GM12865 (cell line): ENCODE measurements at regions not wholly inside any gene's neighbourhood (a gene's known extent, or its start where the extent isn't known, plus 50 kb on each side); places are given as distances from the start of the nearest gene placed in this dataset.

Source experiments
- DNase-seq: peaks from one replicate; pipeline ENCODE4 v3.0.0; 2010; ENCODE audit warnings: low read depth
- H3K4me3 ChIP-seq: 2 replicates; pipeline ENCODE4 v1.5.1; 2011; ENCODE audit warnings: mild to moderate bottlenecking, low read depth, low read length, control low read depth
- CTCF ChIP-seq: IDR thresholded peaks from 2 replicates; pipeline ENCODE4 v1.5.1; 2011; ENCODE audit warnings: low read length, control low read depth, low read depth, inconsistent platforms; ENCODE audit not compliant: insufficient read depth; ENCODE audit errors: missing control alignments

- no peak overlapping the region for H3K4me3 ChIP-seq
- TF ChIP-seq CTCF = no peak
- no peak for DNase-seq
Measured at GRCh38 chr2:21452263-21452662, 328.5 kb downstream of the TDRD15 start.

DNA sequence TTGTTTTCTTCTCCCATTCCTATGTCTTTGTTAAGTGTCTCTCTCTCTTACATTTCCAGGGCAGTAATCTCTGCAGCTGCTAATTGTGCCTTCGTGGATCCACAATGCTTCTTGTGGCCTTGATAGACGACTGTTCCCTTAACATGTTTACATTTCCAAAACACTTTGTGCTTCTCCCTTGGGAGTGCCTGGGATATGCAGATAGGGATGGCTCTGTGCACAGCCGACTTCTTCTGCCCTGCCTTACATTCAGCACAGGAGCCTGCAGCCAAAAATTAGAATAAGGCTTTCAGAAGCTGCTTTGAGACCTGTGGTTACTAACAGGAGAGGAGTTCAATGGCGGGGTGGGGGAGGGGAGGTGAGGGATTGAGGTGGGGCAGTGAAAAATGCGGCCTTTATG, 328.9 kb downstream of the TDRD15 start:
- no peak for TF ChIP-seq CTCF
- no peak for DNase-seq
- no peak overlapping the region for H3K4me3 ChIP-seq

- no peak for DNase-seq
- no peak overlapping the region for H3K4me3 ChIP-seq
- TF ChIP-seq CTCF = no peak
Measured at GRCh38 chr2:21453723-21454450, 330.1 kb downstream of the TDRD15 start.

DNA sequence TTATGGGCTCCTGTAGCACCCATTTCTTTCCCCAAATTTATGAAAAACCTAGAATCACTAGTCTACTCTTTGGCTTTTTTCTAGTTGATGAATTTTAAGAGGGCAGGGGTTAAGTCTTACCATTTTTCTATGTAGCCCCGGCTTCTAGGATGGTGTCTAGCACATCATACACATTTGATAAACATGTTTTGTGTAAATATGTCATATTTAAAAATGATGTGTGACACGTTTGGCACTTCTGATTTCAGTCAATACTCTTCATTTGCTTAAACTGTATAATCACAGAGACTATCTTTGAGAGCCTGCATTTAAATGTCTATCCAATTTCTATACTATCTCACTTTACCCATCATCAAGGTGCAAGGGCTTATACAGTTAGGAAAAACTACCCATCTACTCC, 331.1 kb downstream of the TDRD15 start:
- no peak for TF ChIP-seq CTCF
- H3K4me3 ChIP-seq = no peak overlapping the region
- DNase-seq = no peak

GRCh38 chr2:21461754-21462240, 338.0 kb downstream of the TDRD15 start:
- H3K4me3 ChIP-seq = no peak overlapping the region
- TF ChIP-seq CTCF = no peak
- no peak for DNase-seq

- DNase-seq = no peak
- H3K4me3 ChIP-seq = no peak overlapping the region
- no peak for TF ChIP-seq CTCF
Measured at GRCh38 chr2:21466341-21466927, 342.7 kb downstream of the TDRD15 start.

DNA sequence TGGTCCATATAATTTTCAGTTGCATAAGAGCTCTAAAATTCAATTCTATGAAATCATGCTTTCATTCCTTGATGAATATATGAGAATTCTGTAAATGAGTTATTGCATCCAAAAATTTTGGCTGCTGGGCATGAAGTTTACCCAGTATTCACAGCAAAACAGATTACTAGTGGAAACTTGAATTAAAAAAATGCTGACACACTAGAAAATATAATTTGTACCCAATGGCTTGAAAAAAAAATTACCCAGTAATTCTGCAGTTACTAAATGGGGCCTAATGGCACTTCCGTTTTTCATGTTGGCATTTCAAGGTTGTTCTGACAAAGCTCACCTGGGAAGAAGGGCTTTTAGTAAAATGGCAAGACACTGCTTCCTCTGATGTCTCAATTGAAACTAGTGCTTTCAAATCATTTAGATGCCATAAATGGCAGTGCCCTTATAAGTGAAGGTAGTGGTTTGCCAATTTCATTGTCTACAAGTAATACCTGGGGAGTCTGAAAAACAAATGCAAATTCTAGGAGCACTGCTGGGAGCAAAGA, 343.6 kb downstream of the TDRD15 start:
- no peak for TF ChIP-seq CTCF

More for the DNA sequence above, 343.6 kb downstream of the TDRD15 start:
- DNase-seq = no peak
- H3K4me3 ChIP-seq = no peak overlapping the region
